ENCODE measurements at regions not wholly inside any gene's neighbourhood (a gene's known extent, or its start where the extent isn't known, plus 50 kb on each side); places are given as distances from the start of the nearest gene placed in this dataset.

GRCh38 chr5:98128846-98129245 is 644.6 kb upstream of the RGMB start:
- no peaks in the 10 kb centered on the region for H3K27me3 ChIP-seq
- DNase-seq (ENCODE audit: low spot score) = no peak

GRCh38 chr5:98130261-98131035 is 643.0 kb upstream of the RGMB start:
- no peak for TF ChIP-seq CTCF (IDR thresholded peaks at IDR 0.05)
- H3K36me3 ChIP-seq = no peaks in the 10 kb centered on the region
- DNase-seq (ENCODE audit: low spot score) = no peak
- H3K4me3 ChIP-seq = no peak overlapping the region
- no peaks in the 10 kb centered on the region for H3K27me3 ChIP-seq
- no peak overlapping the region for H3K27ac ChIP-seq
- no peaks in the 10 kb centered on the region for H3K4me1 ChIP-seq
- no peaks in the 10 kb centered on the region for H3K9me3 ChIP-seq

More at GRCh38 chr5:98128846-98129245, 644.6 kb upstream of the RGMB start:
- Histone ChIP-seq H3K4me1 (no peaks in the 10 kb centered on the region), H3K36me3 (no peaks in the 10 kb centered on the region), H3K9me3 (no peaks in the 10 kb centered on the region), H3K4me3 (no peak overlapping the region), H3K27ac (no peak overlapping the region)
- TF ChIP-seq CTCF (IDR thresholded peaks at IDR 0.05) = no peak

- Histone ChIP-seq H3K4me3 (no peak overlapping the region), H3K4me1 (no peaks in the 10 kb centered on the region), H3K9me3 (no peaks in the 10 kb centered on the region), H3K36me3 (no peaks in the 10 kb centered on the region), H3K27ac (no peak overlapping the region), H3K27me3 (no peaks in the 10 kb centered on the region)
- no peak for DNase-seq (ENCODE audit: low spot score)
- TF ChIP-seq CTCF (IDR thresholded peaks at IDR 0.05) = no peak
These were observed 629.3 kb upstream of the RGMB start for GRCh38 chr5:98144116-98144515.

- Histone ChIP-seq H3K36me3 (no peaks in the 10 kb centered on the region), H3K27me3 (no peaks in the 10 kb centered on the region), H3K9me3 (no peaks in the 10 kb centered on the region), H3K4me1 (no peaks in the 10 kb centered on the region), H3K27ac (no peak overlapping the region), H3K4me3 (no peak overlapping the region)
- no peak for TF ChIP-seq CTCF (IDR thresholded peaks at IDR 0.05)
- no peak for DNase-seq (ENCODE audit: low spot score)
These were observed 628.8 kb upstream of the RGMB start for GRCh38 chr5:98144710-98145109.

GRCh38 chr5:98157368-98157767 is 616.1 kb upstream of the RGMB start:
- Histone ChIP-seq H3K27ac (no peak overlapping the region), H3K9me3 (no peaks in the 10 kb centered on the region), H3K4me3 (no peak overlapping the region), H3K4me1 (no peaks in the 10 kb centered on the region), H3K27me3 (no peaks in the 10 kb centered on the region), H3K36me3 (no peaks in the 10 kb centered on the region)
- no peak for TF ChIP-seq CTCF (IDR thresholded peaks at IDR 0.05)
- DNase-seq (ENCODE audit: low spot score) = no peak

GRCh38 chr5:98158440-98158839 is 615.0 kb upstream of the RGMB start:
- Histone ChIP-seq H3K36me3 (no peaks in the 10 kb centered on the region), H3K9me3 (no peaks in the 10 kb centered on the region), H3K4me1 (no peaks in the 10 kb centered on the region), H3K27ac (no peak overlapping the region), H3K27me3 (no peaks in the 10 kb centered on the region), H3K4me3 (no peak overlapping the region)
- DNase-seq (ENCODE audit: low spot score) = no peak
- TF ChIP-seq CTCF (IDR thresholded peaks at IDR 0.05) = no peak
